HG02798 (cell line): ENCODE measurements at regions not wholly inside any gene's neighbourhood (a gene's known extent, or its start where the extent isn't known, plus 50 kb on each side); places are given as distances from the start of the nearest gene placed in this dataset.
"Not testable (repeated sequence)": the region's sequence is repeated elsewhere in the genome, so short reads cannot be mapped to it uniquely, and the experiment has no call there.

Experiments used
- ATAC-seq: cut with Tn5 transposase; IDR thresholded peaks from one replicate; pipeline ENCODE4 v1.9.1; 2021; ENCODE audit warnings: mild to moderate bottlenecking; ENCODE audit not compliant: unreplicated experiment, poor library complexity

GRCh38 chr4:65265526-65265925 lies 404.8 kb downstream of the EPHA5 start:
- no peak for ATAC-seq

DNA sequence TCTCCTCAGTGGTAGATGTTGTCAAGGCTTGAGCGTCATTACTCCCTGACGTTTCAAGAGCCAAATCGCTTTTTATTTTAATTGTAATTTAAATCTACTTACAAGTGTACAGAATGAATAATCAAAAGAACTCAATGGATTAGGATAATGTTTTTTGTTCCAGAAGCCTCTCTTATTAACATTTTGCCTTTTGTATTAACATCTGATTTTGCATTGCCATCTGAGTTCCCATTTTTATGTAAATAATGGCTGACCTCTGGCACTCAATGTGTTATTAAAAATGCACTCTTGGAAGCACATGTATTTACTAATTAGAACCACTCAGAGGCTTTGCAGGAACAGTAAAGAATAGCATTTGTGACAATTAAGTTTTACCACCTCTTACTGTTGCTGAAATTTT lies 411.0 kb downstream of the EPHA5 start:
- no peak for ATAC-seq

DNA sequence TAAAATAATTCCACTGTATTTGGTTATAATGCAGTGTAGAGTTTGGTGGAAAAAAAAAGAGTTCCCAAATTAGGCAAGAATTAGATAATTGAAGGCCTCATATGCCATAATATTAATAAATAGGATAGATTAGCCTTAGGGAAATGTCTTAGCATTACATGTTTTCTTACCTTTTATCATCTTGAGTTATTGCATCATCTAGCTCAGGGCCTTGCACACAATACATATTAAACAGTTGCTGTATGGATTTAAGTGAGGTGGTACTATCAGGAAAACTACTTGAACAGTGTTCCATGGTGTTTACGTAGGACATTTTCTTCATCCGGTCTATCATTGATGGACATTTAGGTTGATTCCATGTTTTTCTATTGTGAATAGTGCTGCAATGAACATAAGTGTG lies 419.4 kb downstream of the EPHA5 start:
- no peak for ATAC-seq

DNA sequence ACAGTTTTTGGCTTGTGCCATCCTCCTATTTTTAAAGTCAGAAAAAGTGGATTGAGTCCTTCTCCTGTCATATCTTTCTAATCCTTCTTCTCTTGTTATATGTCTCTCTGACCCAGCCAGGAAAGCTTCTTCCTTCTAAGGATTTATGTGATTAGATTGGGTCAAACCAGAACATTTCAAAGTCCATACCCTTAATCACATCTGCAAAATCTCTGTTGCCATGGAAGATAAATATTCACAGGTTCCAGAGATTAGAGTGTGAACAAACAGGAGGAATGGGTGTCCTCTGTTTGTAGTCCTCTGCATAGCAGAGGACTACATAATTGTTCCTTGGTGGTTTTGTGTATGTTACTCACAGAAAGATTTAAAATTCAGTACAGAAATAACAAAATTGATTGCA lies 421.2 kb downstream of the EPHA5 start:
- no peak for ATAC-seq

DNA sequence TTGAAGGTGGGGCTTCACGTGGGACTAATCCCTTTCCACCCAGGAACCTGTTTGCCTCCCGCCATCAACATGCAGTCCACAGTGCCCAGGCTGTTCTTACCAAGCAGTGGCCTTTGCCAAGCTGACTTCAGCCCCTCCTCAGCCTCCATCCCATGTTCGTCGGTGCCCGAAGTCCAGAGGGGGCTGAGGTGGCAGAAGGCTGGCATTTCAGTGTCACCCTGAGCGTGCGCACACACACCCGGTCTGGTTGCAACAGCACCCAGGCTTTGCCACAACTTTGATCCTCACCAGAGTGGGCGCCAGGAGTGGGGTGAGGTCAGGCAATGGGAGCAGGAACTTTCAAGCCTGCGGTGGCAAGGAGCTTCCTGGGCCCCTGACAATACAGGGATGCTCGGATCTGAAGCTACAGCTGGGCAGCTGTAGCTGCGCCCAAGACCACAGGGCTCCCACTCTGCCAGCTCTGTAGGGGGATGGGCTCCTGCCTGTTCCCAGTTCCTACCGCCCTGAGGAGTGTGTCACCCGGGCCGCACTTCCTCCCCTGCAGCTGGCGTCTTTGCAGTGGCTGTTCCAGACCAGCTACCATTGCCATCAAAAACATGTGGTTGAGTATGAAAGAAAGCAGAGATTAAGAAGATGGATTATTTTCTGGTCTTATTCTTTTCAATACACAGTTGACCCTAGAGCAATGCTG lies 428.0 kb downstream of the EPHA5 start:
- no peak for ATAC-seq

DNA sequence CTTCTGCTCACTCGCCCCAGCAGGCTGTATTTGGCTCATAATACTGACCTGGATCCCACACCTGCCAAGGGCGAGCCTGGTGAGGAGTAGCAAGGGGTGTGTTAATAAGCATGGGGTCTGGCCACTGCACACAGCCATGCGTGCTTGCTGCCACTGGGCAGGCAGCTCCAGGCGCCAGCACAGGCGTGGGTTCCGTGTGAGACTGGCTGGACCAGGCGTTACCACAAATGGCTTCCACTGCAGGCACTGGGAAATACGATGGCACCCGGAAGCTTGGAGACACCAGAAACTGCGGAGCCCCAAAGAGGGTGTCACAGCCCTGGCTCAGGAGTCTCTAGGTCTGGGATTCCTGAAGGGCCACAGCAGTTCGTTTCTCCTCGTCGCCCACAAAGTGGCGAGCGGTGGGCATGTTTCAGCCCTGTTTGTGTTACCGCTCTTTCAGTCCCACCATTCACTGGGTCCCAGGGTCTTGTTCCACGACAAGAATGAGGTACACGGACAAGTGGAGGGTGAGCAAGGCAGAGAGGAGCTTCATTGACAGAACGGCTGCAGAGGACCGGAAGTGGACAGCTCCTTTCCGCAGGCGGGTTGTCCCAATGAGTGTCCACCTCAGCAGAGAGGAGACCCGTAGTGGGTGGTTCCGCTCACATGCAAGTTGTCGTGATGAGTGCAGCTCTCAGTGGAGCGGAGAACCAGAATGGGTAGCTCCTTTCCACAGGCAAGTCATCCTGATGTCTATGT lies 428.9 kb downstream of the EPHA5 start:
- ATAC-seq: no peak

DNA sequence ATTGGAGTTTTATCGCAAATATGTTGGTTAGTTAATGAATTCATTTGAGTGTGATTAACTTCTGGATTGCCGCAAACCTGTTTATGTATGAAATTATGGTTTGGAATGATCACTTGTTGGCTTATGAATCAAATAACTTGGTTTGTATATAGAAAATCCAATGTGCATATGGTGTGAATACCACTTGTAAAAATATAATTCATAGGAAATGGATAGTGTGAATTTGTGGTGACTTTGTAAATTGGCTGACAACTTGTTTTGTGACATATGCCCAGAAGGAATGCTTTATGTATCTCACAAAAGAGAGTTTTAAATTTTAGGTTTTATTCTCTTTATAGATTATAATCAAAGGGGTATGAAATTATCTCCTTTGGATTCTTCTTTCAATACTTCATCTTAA lies 436.2 kb downstream of the EPHA5 start:
- ATAC-seq: no peak

DNA sequence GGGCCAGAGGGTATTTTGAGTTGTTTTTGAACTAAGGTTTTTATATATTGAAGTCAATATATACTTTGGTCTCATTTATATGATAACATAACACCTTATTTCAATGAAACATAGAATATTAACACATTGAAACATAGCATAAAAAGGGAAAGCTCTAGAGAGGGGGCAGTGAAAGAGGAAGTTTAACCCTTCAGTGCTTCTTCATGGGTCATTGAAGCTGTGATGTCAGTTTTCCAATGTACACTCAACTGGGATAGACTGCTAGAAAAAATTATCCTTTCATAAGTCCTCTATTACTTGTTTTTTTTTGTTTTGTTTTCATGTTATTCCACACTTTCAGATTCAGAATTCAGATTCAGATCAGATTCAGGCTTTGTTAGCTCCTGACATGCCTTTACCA lies 442.7 kb downstream of the EPHA5 start:
- no peak for ATAC-seq

DNA sequence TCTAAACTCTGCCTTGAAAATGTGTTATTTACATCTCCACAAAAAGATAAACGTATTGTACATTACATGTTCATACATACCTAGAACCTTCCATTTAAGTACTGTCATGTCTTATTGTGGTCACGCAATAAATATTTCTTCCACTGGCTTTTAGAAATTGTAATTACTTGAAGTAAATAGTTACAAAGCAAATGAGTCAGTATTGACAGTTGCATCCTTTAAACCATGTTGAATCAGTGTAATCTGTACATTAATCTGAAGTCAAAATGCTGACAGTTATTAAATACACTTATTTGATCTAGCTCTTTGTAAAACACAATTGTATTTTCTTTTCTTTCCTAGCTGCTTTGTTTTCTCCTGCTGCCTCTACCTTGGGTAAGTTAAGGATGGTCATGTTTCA lies 446.7 kb downstream of the EPHA5 start:
- no peak for ATAC-seq

DNA sequence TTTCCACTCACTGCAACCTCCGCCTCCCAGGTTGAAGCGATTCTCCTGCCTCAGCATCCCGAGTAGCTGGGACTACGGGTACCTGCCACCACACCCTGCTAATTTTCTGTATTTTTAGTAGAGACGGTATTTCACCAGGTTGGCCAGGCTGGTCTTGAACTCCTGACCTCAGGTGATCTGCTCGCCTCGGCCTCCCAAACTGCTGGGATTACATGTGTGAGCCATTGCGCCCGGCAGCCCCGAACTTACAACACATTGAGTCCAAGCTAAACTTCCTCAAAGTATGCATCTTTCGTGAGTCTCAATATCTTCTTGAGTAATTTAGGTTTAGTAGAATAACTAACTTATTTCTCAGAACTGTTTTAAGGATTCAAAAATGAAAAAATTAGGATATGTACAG lies 447.2 kb downstream of the EPHA5 start:
- not testable (repeated sequence) for ATAC-seq

- ATAC-seq: no peak
Observed at GRCh38 chr4:65217179-65217578, 453.1 kb downstream of the EPHA5 start.

DNA sequence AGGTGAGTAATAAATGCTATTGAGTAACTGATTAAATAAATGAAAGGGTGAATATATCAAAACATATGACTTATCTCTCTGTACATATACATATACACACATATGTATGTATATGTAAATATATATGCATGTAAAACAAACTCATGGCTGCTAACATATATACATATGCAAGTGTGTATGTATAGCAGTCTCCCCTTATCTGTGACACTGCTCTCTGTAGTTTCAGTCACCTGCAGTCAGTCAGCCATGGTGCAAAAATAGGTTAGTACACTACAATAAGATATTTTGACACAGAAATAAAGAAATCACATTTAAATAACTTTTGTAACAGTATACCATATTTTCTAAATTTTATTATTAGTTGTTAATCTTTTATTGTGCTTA lies 467.4 kb downstream of the EPHA5 start:
- ATAC-seq: no peak

DNA sequence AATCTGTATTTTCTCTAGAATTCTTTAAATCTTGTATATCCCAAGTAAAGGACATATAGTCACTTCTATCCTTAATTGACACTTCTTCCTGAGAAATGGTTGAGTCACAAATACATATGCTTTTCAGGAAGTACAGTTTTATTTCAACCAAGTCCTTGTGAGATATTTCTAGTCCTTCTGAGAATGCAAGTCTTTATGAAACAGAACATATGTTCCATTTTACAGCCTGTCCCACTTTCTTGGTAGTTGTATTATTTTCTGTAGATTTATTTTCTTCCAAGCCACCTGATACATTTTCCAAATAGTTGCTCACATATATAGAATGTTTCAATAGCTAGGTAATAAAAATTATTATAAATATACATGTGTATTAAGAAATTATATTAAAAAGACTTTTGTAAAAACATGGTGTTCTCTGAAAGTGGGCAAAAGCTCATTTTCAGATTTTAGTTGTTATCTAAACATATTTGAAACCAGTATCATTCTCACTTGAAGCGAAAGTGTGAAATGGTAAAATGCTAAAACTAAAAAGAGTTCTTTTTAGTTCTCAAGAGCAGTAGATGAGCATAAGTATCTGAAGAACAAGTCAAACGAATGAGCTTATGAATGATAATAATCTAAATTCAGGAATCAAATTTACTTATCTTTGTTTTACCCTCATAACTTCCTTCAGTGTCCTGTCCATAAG lies 468.0 kb downstream of the EPHA5 start:
- no peak for ATAC-seq

GRCh38 chr4:65195666-65196065 lies 474.6 kb downstream of the EPHA5 start:
- ATAC-seq: no peak

DNA sequence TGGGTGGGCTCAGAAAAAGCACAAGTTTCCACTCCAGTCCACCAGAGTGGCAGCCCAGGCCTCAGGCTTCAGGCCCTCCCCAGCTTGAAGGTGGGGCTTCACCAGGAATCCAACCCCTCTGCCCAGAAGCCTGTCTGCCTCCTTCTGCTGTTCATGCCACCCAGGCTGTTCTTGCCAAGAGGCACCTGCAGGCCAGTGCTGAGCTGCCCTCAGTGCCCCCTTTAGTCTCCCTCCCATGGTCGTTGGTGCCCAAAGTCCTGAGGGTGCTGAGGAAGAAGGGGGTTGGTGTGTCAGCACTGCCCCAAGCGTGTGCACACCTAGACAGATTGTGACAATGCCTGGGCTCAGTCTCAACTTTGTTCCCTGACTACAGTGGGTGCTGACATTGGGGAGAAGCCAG lies 475.3 kb downstream of the EPHA5 start:
- ATAC-seq: no peak

GRCh38 chr4:65193985-65194384 lies 476.3 kb downstream of the EPHA5 start:
- no peak for ATAC-seq

DNA sequence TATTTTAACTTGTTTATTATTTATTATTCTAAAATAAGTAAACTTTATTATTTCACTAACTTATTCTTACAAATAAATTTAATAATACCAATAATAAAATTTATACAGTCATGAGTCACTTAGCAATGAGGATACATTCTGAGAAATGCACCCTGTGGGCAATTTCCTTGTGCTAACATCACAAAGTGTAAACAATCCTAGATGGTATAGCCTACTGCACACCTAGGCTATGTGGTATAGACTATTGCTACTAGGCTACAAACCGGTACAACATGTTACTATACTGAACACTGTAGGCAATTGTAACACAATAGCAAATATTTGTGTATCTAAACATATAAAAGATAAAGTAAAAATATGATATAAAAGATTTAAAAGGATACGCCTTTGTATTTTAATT lies 479.5 kb downstream of the EPHA5 start:
- ATAC-seq: no peak

GRCh38 chr4:65175585-65175984 lies 494.7 kb downstream of the EPHA5 start:
- ATAC-seq: no peak

DNA sequence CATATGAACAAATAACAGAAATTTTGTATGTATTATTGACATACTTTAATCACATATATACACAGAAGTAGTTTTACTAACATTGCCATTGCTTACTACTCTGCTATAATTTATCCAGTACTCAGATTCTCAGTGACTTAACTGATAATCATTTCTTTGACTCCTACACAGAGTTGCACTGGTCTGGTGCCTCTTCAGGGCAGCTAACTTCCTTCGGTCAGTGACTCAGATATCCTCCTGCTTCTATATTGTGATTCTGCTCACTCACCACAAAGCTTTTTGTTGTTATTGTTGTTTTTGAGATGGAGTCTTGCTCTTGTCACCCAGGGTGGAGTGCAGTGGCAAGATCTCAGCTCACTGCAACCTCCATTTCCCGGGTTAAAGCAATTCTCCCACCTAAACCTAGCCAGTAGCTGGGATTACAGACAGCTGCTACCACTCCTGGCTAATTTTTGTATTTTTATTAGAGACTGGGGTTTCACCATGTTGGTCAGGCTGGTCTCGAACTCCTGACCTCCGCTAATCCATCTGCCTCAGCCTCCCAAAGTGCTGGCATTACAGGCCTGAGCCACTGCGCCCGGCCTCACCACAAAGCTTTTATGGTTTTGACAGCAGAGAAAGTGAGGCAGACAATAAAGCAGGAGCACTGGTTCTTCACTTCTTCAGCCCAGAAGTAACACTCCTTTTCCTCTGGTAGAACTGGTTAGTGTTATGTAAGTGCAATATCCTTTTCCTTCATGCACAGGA lies 499.3 kb downstream of the EPHA5 start:
- ATAC-seq: no peak

DNA sequence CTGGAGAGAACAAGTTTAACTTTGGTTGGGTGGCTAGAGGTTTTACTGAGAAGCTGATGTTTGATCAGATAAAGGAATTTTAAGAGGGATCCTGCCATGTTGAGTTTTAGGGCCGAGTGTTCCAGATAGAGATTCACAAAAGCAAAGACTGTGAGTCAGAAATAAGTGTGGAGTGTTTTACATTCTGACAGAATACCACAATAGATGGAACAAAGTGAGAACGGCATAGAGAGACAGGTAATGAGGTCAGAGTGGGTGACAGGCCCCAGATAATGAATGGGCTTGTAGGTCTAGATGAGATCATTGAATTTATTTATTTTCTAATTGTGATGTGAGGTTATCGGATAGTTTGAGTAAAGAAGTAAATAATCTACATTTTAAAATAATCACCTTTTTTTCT lies 502.6 kb downstream of the EPHA5 start:
- no peak for ATAC-seq

DNA sequence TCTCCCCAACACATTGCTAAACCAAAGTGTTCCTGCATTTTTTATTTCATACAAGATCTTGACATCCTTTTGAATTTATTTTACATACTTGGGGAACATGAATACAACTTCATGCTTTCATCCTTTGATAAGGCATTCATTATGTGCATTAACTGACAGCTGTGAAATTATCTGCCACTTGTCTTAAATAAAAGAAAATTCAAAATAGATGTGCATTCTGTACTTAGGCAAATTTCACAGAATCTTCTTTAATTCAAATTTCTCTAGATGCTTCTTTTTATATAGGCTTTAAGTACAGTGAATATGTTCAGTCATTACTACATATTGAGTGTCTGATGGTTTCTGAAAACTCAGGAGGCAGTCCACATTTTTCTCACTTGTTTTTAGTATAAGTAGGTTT lies 518.1 kb downstream of the EPHA5 start:
- ATAC-seq: no peak
